C4-2B (cell line): ENCODE measurements at regions not wholly inside any gene's neighbourhood (a gene's known extent, or its start where the extent isn't known, plus 50 kb on each side); places are given as distances from the start of the nearest gene placed in this dataset.

Source experiments
- ZFX ChIP-seq: fragments of 450-650 bp; IDR thresholded peaks from 2 replicates; pipeline ENCODE4 v1.6.1; 2017
- TF ChIP-seq, protein P1 (sequence below): fragments of 450-650 bp; conservative IDR thresholded peaks from 2 replicates; pipeline ENCODE4 v1.5.1; 2017; ENCODE audit warnings: mild to moderate bottlenecking

DNA sequence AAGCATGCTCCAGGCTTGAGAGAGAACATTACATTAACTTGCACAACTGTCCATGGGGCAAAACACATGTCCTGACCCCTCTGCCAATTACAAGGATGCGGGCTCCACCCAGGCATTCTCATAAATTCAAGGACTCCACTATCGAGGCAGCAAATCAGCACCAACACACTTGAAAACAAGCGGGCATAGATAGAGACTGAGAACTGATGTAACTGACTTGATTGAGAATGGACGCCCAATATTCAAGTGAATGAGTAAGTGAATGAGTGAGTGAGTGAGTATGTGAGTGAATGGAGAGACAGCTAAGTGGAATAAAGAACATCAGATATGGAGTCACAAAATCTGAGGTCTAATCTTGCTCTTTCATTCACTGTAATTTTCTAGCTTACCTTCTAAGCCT is 75.0 kb upstream of the VSTM2B start:
- TF ChIP-seq, protein P1, sequence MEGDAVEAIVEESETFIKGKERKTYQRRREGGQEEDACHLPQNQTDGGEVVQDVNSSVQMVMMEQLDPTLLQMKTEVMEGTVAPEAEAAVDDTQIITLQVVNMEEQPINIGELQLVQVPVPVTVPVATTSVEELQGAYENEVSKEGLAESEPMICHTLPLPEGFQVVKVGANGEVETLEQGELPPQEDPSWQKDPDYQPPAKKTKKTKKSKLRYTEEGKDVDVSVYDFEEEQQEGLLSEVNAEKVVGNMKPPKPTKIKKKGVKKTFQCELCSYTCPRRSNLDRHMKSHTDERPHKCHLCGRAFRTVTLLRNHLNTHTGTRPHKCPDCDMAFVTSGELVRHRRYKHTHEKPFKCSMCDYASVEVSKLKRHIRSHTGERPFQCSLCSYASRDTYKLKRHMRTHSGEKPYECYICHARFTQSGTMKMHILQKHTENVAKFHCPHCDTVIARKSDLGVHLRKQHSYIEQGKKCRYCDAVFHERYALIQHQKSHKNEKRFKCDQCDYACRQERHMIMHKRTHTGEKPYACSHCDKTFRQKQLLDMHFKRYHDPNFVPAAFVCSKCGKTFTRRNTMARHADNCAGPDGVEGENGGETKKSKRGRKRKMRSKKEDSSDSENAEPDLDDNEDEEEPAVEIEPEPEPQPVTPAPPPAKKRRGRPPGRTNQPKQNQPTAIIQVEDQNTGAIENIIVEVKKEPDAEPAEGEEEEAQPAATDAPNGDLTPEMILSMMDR, result no peak
- no peak for TF ChIP-seq ZFX
